HepG2 (cell line): ENCODE measurements at regions not wholly inside any gene's neighbourhood (a gene's known extent, or its start where the extent isn't known, plus 50 kb on each side); places are given as distances from the start of the nearest gene placed in this dataset.

ENCODE experiments used
- ATAC-seq: fragments of 200-7000 bp; cut with Tn5 transposase; 3 replicates; pipeline ENCODE4 v1.9.1; 2020; ENCODE audit warnings: mild to moderate bottlenecking, moderate library complexity
- BruUV-seq: library from RNA; stranded (reverse); fragments of 400-500 nt; replicated peaks from 2 replicates; lab custom pipeline; 2021; lab: Mats Ljungman, UMichigan
- CTCF ChIA-PET: fragments of 300-600 bp; formaldehyde crosslinking; extraction: SDS; loops from one replicate; lab custom pipeline; 2021; ENCODE audit warnings: low total read pairs, inconsistent platforms, low intra/inter-chr PET ratio; lab: Yijun Ruan, JAX
- POLR2A ChIA-PET: fragments of 350-600 bp; sonication (Branson Sonifier 250); formaldehyde crosslinking; loops from one replicate; lab custom pipeline; 2020; ENCODE audit warnings: antibody characterized with exemption, inconsistent platforms; lab: Yijun Ruan, JAX
- DNase-seq: peaks from one replicate; pipeline ENCODE4 v3.0.0-alpha.2; 2015; ENCODE audit warnings: low spot score
- FAIRE-seq: peaks from 3 replicates; lab custom pipeline; 2011; peaks lifted over from hg19 to GRCh38; lab: Jason Lieb, UNC
- H2AFZ ChIP-seq: one replicate; pipeline ENCODE4 v1.6.1; 2011; ENCODE audit warnings: low read length, inconsistent platforms
- H3K27ac ChIP-seq: fragments of 300-600 bp; 3 replicates; pipeline ENCODE4 v1.8.0; 2011; ENCODE audit warnings: mixed run types, mild to moderate bottlenecking, mixed read lengths, low read length, inconsistent platforms; ENCODE audit not compliant: insufficient read depth; ENCODE audit errors: extremely low read length
- H3K27me3 ChIP-seq, 2 experiments: fragments of 200-600 bp in 1 of 2; 2 replicates in 1 of 2; 3 replicates in 1 of 2; pipeline versions ENCODE4 v1.6.0 to v1.8.0; 2011; ENCODE audit warnings: low read length in 2 of 2, mild to moderate bottlenecking in 2 of 2, moderate library complexity in 2 of 2, inconsistent platforms in 1 of 2; ENCODE audit not compliant: insufficient read depth in 2 of 2, control insufficient read depth in 1 of 2
- H3K36me3 ChIP-seq, 2 experiments: fragments of 200-600 bp in 1 of 2; replicated peaks in 1 of 2; 2 replicates in 1 of 2; 3 replicates in 1 of 2; pipeline versions ENCODE4 v1.5.1 to v1.8.0; 2011; ENCODE audit warnings: low read length in 2 of 2, inconsistent platforms in 1 of 2; ENCODE audit not compliant: insufficient read depth in 2 of 2, control insufficient read depth in 1 of 2
- H3K4me1 ChIP-seq: 2 replicates; pipeline ENCODE4 v1.5.1; 2012; ENCODE audit warnings: low read length, inconsistent platforms; ENCODE audit not compliant: insufficient read depth
- H3K4me2 ChIP-seq: 2 replicates; pipeline ENCODE4 v1.6.0; 2011; ENCODE audit warnings: low read depth, low read length, inconsistent platforms
- H3K4me3 ChIP-seq, 3 experiments: fragments of 200-600 bp in 1 of 3; sonication (generic), shearing (Covaris generic) in 1 of 3; replicated peaks in 1 of 3; 2 replicates each; pipeline ENCODE4 v1.5.1; 2011 to 2016; ENCODE audit warnings: low read length in 3 of 3, inconsistent platforms in 2 of 3, low read depth in 2 of 3, mild to moderate bottlenecking in 2 of 3, control low read depth in 1 of 3, mixed read lengths in 1 of 3; ENCODE audit not compliant: insufficient read depth in 1 of 3
- H3K79me2 ChIP-seq: one replicate; pipeline ENCODE4 v1.6.1; 2011; ENCODE audit warnings: low read length, inconsistent platforms; ENCODE audit not compliant: insufficient read depth
- H3K9ac ChIP-seq: 2 replicates; pipeline ENCODE4 v1.6.0; 2011; ENCODE audit warnings: mild to moderate bottlenecking, low read depth, low read length, inconsistent platforms; ENCODE audit not compliant: insufficient read depth
- H3K9me3 ChIP-seq: 2 replicates; pipeline ENCODE4 v1.5.1; 2012; ENCODE audit warnings: mild to moderate bottlenecking, low read length
- H4K20me1 ChIP-seq: 2 replicates; pipeline ENCODE4 v1.6.0; 2011; ENCODE audit warnings: inconsistent platforms, mild to moderate bottlenecking, low read length, moderate library complexity; ENCODE audit not compliant: insufficient read depth
- GABPB1 ChIP-seq: IDR thresholded peaks from 2 replicates; pipeline ENCODE4 v1.6.1; 2016; ENCODE audit warnings: mild to moderate bottlenecking, missing genetic modification reagents, moderate library complexity, missing compliant biosample characterization
- GPBP1L1 ChIP-seq: sonication (generic); formaldehyde crosslinking; IDR thresholded peaks from 2 replicates; pipeline ENCODE4 v1.5.0; 2020; ENCODE audit warnings: mild to moderate bottlenecking, missing genetic modification reagents
- IKZF1 ChIP-seq: fragments of 450-650 bp; IDR thresholded peaks from 2 replicates; pipeline ENCODE4 v1.7.1; 2016
- JUND ChIP-seq: sonication (generic); formaldehyde crosslinking; IDR thresholded peaks from 2 replicates; pipeline ENCODE4 v1.8.0; 2022; ENCODE audit warnings: mild to moderate bottlenecking, missing genetic modification reagents
- MLX ChIP-seq: IDR thresholded peaks from 2 replicates; pipeline ENCODE4 v1.6.1; 2016
- PHF21A ChIP-seq: sonication (generic); formaldehyde crosslinking; IDR thresholded peaks from 2 replicates; pipeline ENCODE4 v1.5.0; 2020; ENCODE audit warnings: mild to moderate bottlenecking, missing genetic modification reagents
- RNF219 ChIP-seq: sonication (generic); formaldehyde crosslinking; IDR thresholded peaks from 2 replicates; pipeline ENCODE4 v1.5.0; 2020; ENCODE audit warnings: mild to moderate bottlenecking, missing genetic modification reagents
- SKI ChIP-seq: fragments of 450-650 bp; IDR thresholded peaks from one replicate; pipeline ENCODE4 v1.6.1; 2018; ENCODE audit warnings: mild to moderate bottlenecking; ENCODE audit not compliant: partially characterized antibody
- ZNF800 ChIP-seq: sonication (generic); formaldehyde crosslinking; IDR thresholded peaks from 2 replicates; pipeline ENCODE4 v1.4.0; 2020; ENCODE audit warnings: missing genetic modification reagents
- ZNF891 ChIP-seq: sonication (generic); formaldehyde crosslinking; IDR thresholded peaks from 2 replicates; pipeline ENCODE4 v1.5.0; 2020; ENCODE audit warnings: mild to moderate bottlenecking, missing genetic modification reagents
- in situ Hi-C: cut with HindIII; loops from 2 replicates; pipeline ENCODE4 v1.10.0; 2017; ENCODE audit warnings: low pct_unique_long_range_greater_than_20kb; ENCODE audit not compliant: extremely low pct_ligation_motif_present
- intact Hi-C: fragments of 100-400 bp; cut with micrococcal nuclease; formaldehyde crosslinking; loops from one replicate; pipeline ENCODE4 v1.10.0; 2022; ENCODE audit not compliant: unreplicated experiment
- TF ChIP-seq, protein P1 (sequence below): sonication (generic); formaldehyde crosslinking; conservative IDR thresholded peaks from 2 replicates; pipeline ENCODE4 v1.8.0; 2022; ENCODE audit warnings: low read depth, missing genetic modification reagents
- TF ChIP-seq, protein P2 (sequence below): sonication (generic); formaldehyde crosslinking; IDR thresholded peaks from 2 replicates; pipeline ENCODE4 v1.4.0; 2020; ENCODE audit warnings: missing genetic modification reagents, borderline replicate concordance
- TF ChIP-seq, protein P3 (sequence below): sonication (generic); formaldehyde crosslinking; IDR thresholded peaks from 2 replicates; pipeline ENCODE4 v1.5.0; 2020; ENCODE audit warnings: missing genetic modification reagents, mild to moderate bottlenecking, borderline replicate concordance

DNA sequence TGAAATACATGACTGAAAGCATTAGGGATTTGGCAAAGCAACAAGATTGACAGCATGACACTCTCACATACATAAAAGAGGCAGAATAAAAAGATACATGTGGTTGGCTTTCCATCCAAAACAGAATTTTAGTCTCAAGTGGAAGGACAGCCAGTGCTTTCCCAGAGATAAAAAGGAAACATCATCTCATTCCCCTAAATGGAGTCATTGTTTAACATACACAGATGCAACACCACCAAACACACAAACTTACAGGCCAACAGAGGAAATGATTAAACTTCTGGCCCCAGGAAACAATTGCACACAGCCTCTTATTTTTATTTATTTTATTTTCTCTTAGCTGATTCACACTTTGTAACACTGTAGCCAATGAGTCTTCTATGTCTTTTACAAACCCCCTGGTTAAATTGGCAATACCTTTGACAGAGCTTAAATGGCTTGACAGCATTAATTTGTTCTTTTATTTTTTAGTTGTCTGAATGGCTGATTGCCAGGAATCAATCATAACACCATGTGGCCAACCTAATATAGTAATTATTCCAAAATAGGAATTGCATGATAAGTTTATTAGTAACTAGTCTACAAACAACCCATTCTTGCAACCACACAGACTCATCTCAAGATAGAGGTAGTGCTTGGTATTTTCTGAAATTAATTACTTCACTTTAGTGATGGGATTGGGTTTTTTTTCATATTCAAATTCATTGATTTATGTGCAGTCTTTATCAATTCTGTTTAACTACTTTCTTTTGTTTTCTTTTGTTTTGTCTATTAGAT, 190.5 kb downstream of the RND3 start:
- H2AFZ ChIP-seq = no peak overlapping the region
- ChIA-PET POLR2A (no interaction called here), CTCF (no interaction called here)
- no TSS peak for BruUV-seq
- no peak overlapping the region for H3K9ac ChIP-seq
- no peak for ATAC-seq
- intact Hi-C loops (no loop called here), in situ Hi-C loops (no loop called here)
- H3K27me3 ChIP-seq = no peaks in the 10 kb centered on the region
- H3K4me3 ChIP-seq = no peak overlapping the region
- H3K79me2 ChIP-seq = no peaks in the 10 kb centered on the region
- no peak for TF ChIP-seq JUND (CRISPR knock-in tag)
- no peak for TF ChIP-seq ZNF891 (CRISPR knock-in tag)
- TF ChIP-seq GPBP1L1 = no peak
- TF ChIP-seq IKZF1 = no peak
- TF ChIP-seq RNF219 (CRISPR knock-in tag) = no peak
- TF ChIP-seq, protein P1, sequence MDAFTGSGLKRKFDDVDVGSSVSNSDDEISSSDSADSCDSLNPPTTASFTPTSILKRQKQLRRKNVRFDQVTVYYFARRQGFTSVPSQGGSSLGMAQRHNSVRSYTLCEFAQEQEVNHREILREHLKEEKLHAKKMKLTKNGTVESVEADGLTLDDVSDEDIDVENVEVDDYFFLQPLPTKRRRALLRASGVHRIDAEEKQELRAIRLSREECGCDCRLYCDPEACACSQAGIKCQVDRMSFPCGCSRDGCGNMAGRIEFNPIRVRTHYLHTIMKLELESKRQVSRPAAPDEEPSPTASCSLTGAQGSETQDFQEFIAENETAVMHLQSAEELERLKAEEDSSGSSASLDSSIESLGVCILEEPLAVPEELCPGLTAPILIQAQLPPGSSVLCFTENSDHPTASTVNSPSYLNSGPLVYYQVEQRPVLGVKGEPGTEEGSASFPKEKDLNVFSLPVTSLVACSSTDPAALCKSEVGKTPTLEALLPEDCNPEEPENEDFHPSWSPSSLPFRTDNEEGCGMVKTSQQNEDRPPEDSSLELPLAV = no peak
- no peak for TF ChIP-seq ZNF800 (CRISPR knock-in tag)
- TF ChIP-seq, protein P2, sequence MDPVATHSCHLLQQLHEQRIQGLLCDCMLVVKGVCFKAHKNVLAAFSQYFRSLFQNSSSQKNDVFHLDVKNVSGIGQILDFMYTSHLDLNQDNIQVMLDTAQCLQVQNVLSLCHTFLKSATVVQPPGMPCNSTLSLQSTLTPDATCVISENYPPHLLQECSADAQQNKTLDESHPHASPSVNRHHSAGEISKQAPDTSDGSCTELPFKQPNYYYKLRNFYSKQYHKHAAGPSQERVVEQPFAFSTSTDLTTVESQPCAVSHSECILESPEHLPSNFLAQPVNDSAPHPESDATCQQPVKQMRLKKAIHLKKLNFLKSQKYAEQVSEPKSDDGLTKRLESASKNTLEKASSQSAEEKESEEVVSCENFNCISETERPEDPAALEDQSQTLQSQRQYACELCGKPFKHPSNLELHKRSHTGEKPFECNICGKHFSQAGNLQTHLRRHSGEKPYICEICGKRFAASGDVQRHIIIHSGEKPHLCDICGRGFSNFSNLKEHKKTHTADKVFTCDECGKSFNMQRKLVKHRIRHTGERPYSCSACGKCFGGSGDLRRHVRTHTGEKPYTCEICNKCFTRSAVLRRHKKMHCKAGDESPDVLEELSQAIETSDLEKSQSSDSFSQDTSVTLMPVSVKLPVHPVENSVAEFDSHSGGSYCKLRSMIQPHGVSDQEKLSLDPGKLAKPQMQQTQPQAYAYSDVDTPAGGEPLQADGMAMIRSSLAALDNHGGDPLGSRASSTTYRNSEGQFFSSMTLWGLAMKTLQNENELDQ (CRISPR knock-in tag) = no peak
- TF ChIP-seq PHF21A (CRISPR knock-in tag) = no peak
- no peak for TF ChIP-seq MLX (CRISPR knock-in tag)
- TF ChIP-seq, protein P3, sequence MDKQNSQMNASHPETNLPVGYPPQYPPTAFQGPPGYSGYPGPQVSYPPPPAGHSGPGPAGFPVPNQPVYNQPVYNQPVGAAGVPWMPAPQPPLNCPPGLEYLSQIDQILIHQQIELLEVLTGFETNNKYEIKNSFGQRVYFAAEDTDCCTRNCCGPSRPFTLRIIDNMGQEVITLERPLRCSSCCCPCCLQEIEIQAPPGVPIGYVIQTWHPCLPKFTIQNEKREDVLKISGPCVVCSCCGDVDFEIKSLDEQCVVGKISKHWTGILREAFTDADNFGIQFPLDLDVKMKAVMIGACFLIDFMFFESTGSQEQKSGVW (CRISPR knock-in tag) = no peak
- TF ChIP-seq GABPB1 = no peak
- no peak for TF ChIP-seq SKI
- peaks cover 84% of the 10 kb centered on the region for H3K9me3 ChIP-seq
- H3K27ac ChIP-seq = no peak overlapping the region
- no peaks in the 10 kb centered on the region for H3K4me1 ChIP-seq
- H3K4me2 ChIP-seq = no peak overlapping the region
- no peak for FAIRE-seq
- no peaks in the 10 kb centered on the region for H3K36me3 ChIP-seq
- no peaks in the 10 kb centered on the region for H4K20me1 ChIP-seq
- no peak for DNase-seq
